AG08396 (cell line): ENCODE measurements at regions not wholly inside any gene's neighbourhood (a gene's known extent, or its start where the extent isn't known, plus 50 kb on each side); places are given as distances from the start of the nearest gene placed in this dataset.

Experiments
- DNase-seq: peaks from one replicate; pipeline ENCODE4 v3.0.0; 2012; ENCODE audit warnings: low spot score, mixed read lengths

- no peak for DNase-seq
Observed at GRCh38 chr1:34655875-34656240, 99.0 kb upstream of the GJB5 start.

- no peak for DNase-seq
Observed at GRCh38 chr1:34656299-34656698, 98.5 kb upstream of the GJB5 start.

- DNase-seq: no peak
Observed at GRCh38 chr1:34656731-34657130, 98.1 kb upstream of the GJB5 start.

- no peak for DNase-seq
Observed at GRCh38 chr1:34657266-34657665, 97.6 kb upstream of the GJB5 start.

- no peak for DNase-seq
Observed at GRCh38 chr1:34657849-34658248, 97.0 kb upstream of the GJB5 start.

GRCh38 chr1:34663031-34663430 lies 91.8 kb upstream of the GJB5 start:
- no peak for DNase-seq

GRCh38 chr1:34668063-34668462 lies 86.8 kb upstream of the GJB5 start:
- no peak for DNase-seq

GRCh38 chr1:34670982-34671381 lies 83.9 kb upstream of the GJB5 start:
- no peak for DNase-seq

GRCh38 chr1:34671887-34672286 lies 83.0 kb upstream of the GJB5 start:
- no peak for DNase-seq

GRCh38 chr1:34681480-34682451 lies 73.1 kb upstream of the GJB5 start:
- peak; percentile 63 for DNase-seq

- DNase-seq: no peak
Observed at GRCh38 chr1:34682452-34683223, 72.2 kb upstream of the GJB5 start.

- DNase-seq: no peak
Observed at GRCh38 chr1:34683616-34684015, 71.2 kb upstream of the GJB5 start.

- DNase-seq: no peak
Observed at GRCh38 chr1:34684266-34684665, 70.6 kb upstream of the GJB5 start.

GRCh38 chr1:34685225-34685624 lies 69.6 kb upstream of the GJB5 start:
- DNase-seq: no peak

GRCh38 chr1:34686531-34686930 lies 68.3 kb upstream of the GJB5 start:
- no peak for DNase-seq

- no peak for DNase-seq
Observed at GRCh38 chr1:34688006-34688741, 66.7 kb upstream of the GJB5 start.

- DNase-seq: no peak
Observed at GRCh38 chr1:34690269-34690668, 64.6 kb upstream of the GJB5 start.

GRCh38 chr1:34693081-34693480 lies 61.8 kb upstream of the GJB5 start:
- DNase-seq: no peak

GRCh38 chr1:34694383-34694782 lies 60.5 kb upstream of the GJB5 start:
- no peak for DNase-seq

GRCh38 chr1:34695580-34695979 lies 59.3 kb upstream of the GJB5 start:
- no peak for DNase-seq

GRCh38 chr1:34696230-34696629 lies 58.6 kb upstream of the GJB5 start:
- DNase-seq: peak; percentile 16

GRCh38 chr1:34696981-34697380 lies 57.9 kb upstream of the GJB5 start:
- no peak for DNase-seq

- no peak for DNase-seq
Observed at GRCh38 chr1:34697818-34698217, 57.0 kb upstream of the GJB5 start.
